OCI-LY7 (cell line): ENCODE measurements at regions not wholly inside any gene's neighbourhood (a gene's known extent, or its start where the extent isn't known, plus 50 kb on each side); places are given as distances from the start of the nearest gene placed in this dataset.
"Not testable (repeated sequence)": the region's sequence is repeated elsewhere in the genome, so short reads cannot be mapped to it uniquely, and the experiment has no call there.

Experiments used
- BruUV-seq: library from RNA; stranded (reverse); fragments of 400-500 nt; replicated peaks from 2 replicates; lab custom pipeline; 2021; lab: Mats Ljungman, UMichigan
- CTCF ChIA-PET: fragments of 300-600 bp; sonication (Branson Sonifier 250); formaldehyde crosslinking; loops from one replicate; lab custom pipeline; 2022; ENCODE audit warnings: antibody characterized with exemption; ENCODE audit not compliant: unreplicated experiment; lab: Charles Lee
- POLR2A ChIA-PET: fragments of 300-600 bp; sonication (Branson Sonifier 250); formaldehyde crosslinking; loops from one replicate; lab custom pipeline; 2022; ENCODE audit warnings: antibody characterized with exemption; lab: Charles Lee
- DNase-seq: peaks from one replicate; pipeline ENCODE4 v3.0.0-alpha.2; 2015; ENCODE audit warnings: low spot score
- H2AFZ ChIP-seq: fragments of 200-600 bp; sonication (generic), shearing (Covaris generic); 2 replicates; pipeline ENCODE4 v1.6.1; 2014; ENCODE audit warnings: mild to moderate bottlenecking, antibody characterized with exemption, low read length, moderate library complexity
- H3K27ac ChIP-seq: fragments of 200-600 bp; sonication (generic); 2 replicates; pipeline ENCODE4 v1.5.1; 2014; ENCODE audit warnings: mixed run types, low read depth, mild to moderate bottlenecking, moderate library complexity, low read length, inconsistent platforms; ENCODE audit not compliant: poor library complexity, severe bottlenecking
- H3K36me3 ChIP-seq: fragments of 200-600 bp; sonication (generic); 2 replicates; pipeline ENCODE4 v1.6.1; 2014; ENCODE audit warnings: mild to moderate bottlenecking, antibody characterized with exemption, low read length, moderate library complexity, mixed read lengths; ENCODE audit not compliant: insufficient read depth
- H3K4me1 ChIP-seq: fragments of 200-600 bp; sonication (generic); 2 replicates; pipeline ENCODE4 v1.5.1; 2014; ENCODE audit warnings: mild to moderate bottlenecking, low read length; ENCODE audit not compliant: insufficient read depth, poor library complexity, severe bottlenecking
- H3K4me2 ChIP-seq: fragments of 200-600 bp; sonication (generic); 2 replicates; pipeline ENCODE4 v1.6.1; 2014; ENCODE audit warnings: mild to moderate bottlenecking, low read length
- H3K4me3 ChIP-seq: fragments of 200-600 bp; sonication (generic); 2 replicates; pipeline ENCODE4 v1.5.1; 2014; ENCODE audit warnings: mild to moderate bottlenecking, low read depth, low read length; ENCODE audit not compliant: poor library complexity, severe bottlenecking
- H3K79me2 ChIP-seq: fragments of 200-600 bp; sonication (generic); 2 replicates; pipeline ENCODE4 v1.6.1; 2016; ENCODE audit warnings: low read depth, mild to moderate bottlenecking, low read length, moderate library complexity, mixed read lengths; ENCODE audit not compliant: insufficient read depth
- H3K9me2 ChIP-seq: fragments of 200-600 bp; sonication (generic); 2 replicates; pipeline ENCODE4 v1.6.1; 2016; ENCODE audit warnings: mild to moderate bottlenecking, low read length, mixed read lengths; ENCODE audit not compliant: insufficient read depth
- H3K9me3 ChIP-seq: fragments of 200-600 bp; sonication (generic); 2 replicates; pipeline ENCODE4 v1.6.1; 2014; ENCODE audit warnings: mild to moderate bottlenecking, mixed run types, low read length, mixed read lengths
- H4K20me1 ChIP-seq: fragments of 200-600 bp; sonication (generic); 2 replicates; pipeline ENCODE4 v1.6.1; 2014; ENCODE audit warnings: mild to moderate bottlenecking, antibody characterized with exemption, low read length, moderate library complexity, mixed read lengths; ENCODE audit not compliant: insufficient read depth
- CTCF ChIP-seq: fragments of 200-600 bp; sonication (generic); conservative IDR thresholded peaks from 2 replicates; pipeline ENCODE4 v1.5.1; 2014; ENCODE audit warnings: mild to moderate bottlenecking, antibody characterized with exemption, low read length, moderate library complexity, mixed read lengths
- EZH2phosphoT487 ChIP-seq: fragments of 200-600 bp; sonication (generic); IDR thresholded peaks from 2 replicates; pipeline ENCODE4 v1.6.1; 2018; ENCODE audit warnings: low read depth, borderline replicate concordance, mild to moderate bottlenecking, mixed run types, antibody characterized with exemption, low read length, moderate library complexity, mixed read lengths
- intact Hi-C: fragments of 100-400 bp; cut with micrococcal nuclease; formaldehyde crosslinking; loops from one replicate; pipeline ENCODE4 v1.10.0; 2022; ENCODE audit not compliant: unreplicated experiment

DNA sequence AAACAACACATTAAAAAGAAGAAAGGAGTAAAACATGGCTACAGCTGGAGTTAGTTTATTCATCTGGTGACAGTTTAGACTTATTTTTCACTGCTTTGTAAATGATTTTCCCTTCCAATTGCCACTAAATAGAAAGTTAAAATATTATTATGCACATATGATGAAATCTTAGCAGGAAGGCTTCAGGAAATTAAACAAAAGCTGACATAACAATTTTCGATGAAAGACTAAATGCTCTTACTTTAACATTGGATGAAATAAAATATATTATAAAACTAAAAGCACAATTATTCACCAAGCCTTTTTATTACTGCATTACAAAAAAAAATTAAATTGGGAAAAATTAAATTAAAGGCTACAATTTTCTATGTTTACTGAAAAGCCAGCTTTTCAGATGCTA, 158.0 kb downstream of the MMUT start:
- H2AFZ ChIP-seq = no peak overlapping the region
- H3K4me1 ChIP-seq = no peaks in the 10 kb centered on the region
- no peak overlapping the region for H3K4me3 ChIP-seq
- no peak overlapping the region for H3K4me2 ChIP-seq
- no peak for DNase-seq
- no peak overlapping the region for H3K27ac ChIP-seq
- no peaks in the 10 kb centered on the region for H4K20me1 ChIP-seq
- CTCF ChIA-PET = no interaction called here
- intact Hi-C loops = no loop called here
- no peaks in the 10 kb centered on the region for H3K79me2 ChIP-seq
- no peaks in the 10 kb centered on the region for H3K9me3 ChIP-seq
- POLR2A ChIA-PET = no interaction called here
- H3K9me2 ChIP-seq = no peaks in the 10 kb centered on the region
- TF ChIP-seq CTCF (no peak), EZH2phosphoT487 (no peak)
- no TSS peak for BruUV-seq
- H3K36me3 ChIP-seq = no peaks in the 10 kb centered on the region

DNA sequence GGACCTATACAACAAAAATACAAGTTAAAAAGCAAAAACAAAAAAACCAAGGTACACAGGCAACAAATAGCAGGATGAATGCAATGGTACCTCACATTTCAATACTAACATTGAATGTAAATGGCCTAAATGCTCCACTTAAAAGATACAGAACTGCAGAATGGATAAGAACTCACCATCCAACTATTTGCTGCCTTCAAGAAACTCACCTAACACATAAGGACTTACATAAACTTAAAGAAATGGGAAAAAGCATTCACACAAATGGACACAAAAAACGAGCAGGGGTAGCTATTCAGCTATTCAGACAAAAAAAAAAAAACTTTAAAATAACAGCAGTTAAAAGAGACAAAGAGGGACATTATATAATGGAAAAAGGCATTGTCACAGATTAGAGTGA, 158.7 kb downstream of the MMUT start:
- H3K36me3 ChIP-seq, H3K4me1 ChIP-seq, H2AFZ ChIP-seq, H3K27ac ChIP-seq, H3K9me3 ChIP-seq, H3K9me2 ChIP-seq, BruUV-seq, H3K4me2 ChIP-seq, intact Hi-C loops, CTCF ChIA-PET, H3K4me3 ChIP-seq, DNase-seq, H3K79me2 ChIP-seq, H4K20me1 ChIP-seq: not testable (repeated sequence)
- POLR2A ChIA-PET = interaction anchor here (0.6 kb wide), 1 partner anchor 942 kb away, joined by 3 read pairs; no protein-coding TSS in a partner anchor

DNA sequence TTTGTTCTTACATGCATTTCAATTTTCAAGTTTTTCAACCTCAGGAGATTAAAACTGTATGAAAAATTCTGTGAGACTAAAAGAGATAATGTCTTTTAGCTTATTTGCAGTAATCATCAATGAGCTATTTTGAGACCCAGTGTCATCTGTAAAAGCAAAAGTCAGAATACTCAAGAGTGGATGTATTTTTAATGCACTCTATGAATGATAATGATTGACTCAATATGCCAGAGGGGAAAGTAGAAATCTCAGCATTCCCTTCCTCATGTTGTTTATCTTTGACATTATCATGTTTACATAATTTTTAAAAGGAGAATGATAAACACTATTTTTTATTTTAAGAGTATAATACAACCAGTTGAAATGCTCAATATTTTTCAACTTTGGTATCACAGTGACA, 162.1 kb downstream of the MMUT start:
- Histone ChIP-seq H3K4me2 (no peak overlapping the region), H3K27ac (no peak overlapping the region), H3K9me3 (no peaks in the 10 kb centered on the region), H3K4me3 (no peak overlapping the region), H3K79me2 (no peaks in the 10 kb centered on the region), H4K20me1 (no peaks in the 10 kb centered on the region), H3K36me3 (no peaks in the 10 kb centered on the region), H3K9me2 (no peaks in the 10 kb centered on the region), H2AFZ (no peak overlapping the region), H3K4me1 (no peaks in the 10 kb centered on the region)
- intact Hi-C loops = no loop called here
- no peak for TF ChIP-seq EZH2phosphoT487
- no peak for TF ChIP-seq CTCF
- BruUV-seq = no TSS peak
- no peak for DNase-seq
- CTCF ChIA-PET = no interaction called here
- POLR2A ChIA-PET = interaction anchor here (0.5 to 0.6 kb wide), 2 partner anchors 12 to 838 kb away, joined by 4 to 7 read pairs; no protein-coding TSS in a partner anchor
